Cardiac fibroblast (primary cell): ENCODE measurements at regions not wholly inside any gene's neighbourhood (a gene's known extent, or its start where the extent isn't known, plus 50 kb on each side); places are given as distances from the start of the nearest gene placed in this dataset.

Experiments
- DNase-seq, 2 donors: peaks; one replicate each; pipeline versions ENCODE4 v3.0.0 to v3.0.0-alpha.2; 2010; ENCODE audit warnings: low read depth in 2 of 2
- H3K4me3 ChIP-seq, 2 donors: replicated peaks in 1 of 2; 1 replicate in 1 of 2; 2 replicates in 1 of 2; pipeline ENCODE4 v1.5.1; 2011; ENCODE audit warnings: low read depth in 2 of 2, low read length in 2 of 2, mild to moderate bottlenecking in 2 of 2, moderate library complexity in 1 of 2
- TF ChIP-seq, protein P1 (sequence below): IDR thresholded peaks from one replicate; pipeline ENCODE4 v1.5.1; 2011; ENCODE audit warnings: low read depth, mild to moderate bottlenecking, low read length, inconsistent platforms

DNA sequence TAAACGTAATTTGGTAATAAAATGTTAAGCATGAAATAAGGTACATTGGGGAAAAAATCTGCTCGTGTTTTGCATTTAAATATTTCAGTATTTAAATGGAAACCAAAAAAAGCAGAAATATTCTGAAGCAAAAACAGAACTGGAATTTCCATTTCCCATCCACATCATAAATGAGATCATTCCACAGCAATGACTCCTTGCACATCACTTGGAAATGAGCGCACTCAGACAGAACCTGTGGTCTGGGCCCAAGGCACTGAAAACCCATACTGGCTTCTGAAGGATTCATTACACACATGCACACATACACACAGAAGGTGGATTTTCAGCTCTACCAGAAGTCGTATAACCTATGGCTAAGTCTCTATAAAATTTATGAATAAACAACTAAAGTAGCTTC, 174.8 kb downstream of the IBTK start:
- TF ChIP-seq, protein P1, sequence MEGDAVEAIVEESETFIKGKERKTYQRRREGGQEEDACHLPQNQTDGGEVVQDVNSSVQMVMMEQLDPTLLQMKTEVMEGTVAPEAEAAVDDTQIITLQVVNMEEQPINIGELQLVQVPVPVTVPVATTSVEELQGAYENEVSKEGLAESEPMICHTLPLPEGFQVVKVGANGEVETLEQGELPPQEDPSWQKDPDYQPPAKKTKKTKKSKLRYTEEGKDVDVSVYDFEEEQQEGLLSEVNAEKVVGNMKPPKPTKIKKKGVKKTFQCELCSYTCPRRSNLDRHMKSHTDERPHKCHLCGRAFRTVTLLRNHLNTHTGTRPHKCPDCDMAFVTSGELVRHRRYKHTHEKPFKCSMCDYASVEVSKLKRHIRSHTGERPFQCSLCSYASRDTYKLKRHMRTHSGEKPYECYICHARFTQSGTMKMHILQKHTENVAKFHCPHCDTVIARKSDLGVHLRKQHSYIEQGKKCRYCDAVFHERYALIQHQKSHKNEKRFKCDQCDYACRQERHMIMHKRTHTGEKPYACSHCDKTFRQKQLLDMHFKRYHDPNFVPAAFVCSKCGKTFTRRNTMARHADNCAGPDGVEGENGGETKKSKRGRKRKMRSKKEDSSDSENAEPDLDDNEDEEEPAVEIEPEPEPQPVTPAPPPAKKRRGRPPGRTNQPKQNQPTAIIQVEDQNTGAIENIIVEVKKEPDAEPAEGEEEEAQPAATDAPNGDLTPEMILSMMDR, result no peak
- DNase-seq, result peak in 1 of 2 donors; percentile 66
- no peak overlapping the region for H3K4me3 ChIP-seq

DNA sequence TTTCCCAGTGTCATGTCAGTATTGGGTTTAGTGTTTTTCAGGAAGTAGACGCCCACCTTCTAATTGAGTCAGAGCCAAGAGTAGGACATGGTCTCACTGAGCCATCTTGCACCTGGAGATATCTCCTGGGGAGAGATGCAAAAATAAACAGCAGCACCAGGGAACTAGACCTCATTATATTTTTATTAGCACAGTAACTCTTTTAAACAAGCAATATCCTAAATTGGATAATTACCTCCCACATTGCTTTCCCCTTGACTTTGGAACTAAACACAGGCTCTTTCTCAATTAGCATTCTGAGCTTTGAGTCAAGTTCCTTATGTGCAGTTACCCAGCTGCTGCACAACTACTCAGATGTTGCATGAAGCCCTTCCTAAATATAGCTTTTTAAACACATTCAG, 175.4 kb downstream of the IBTK start:
- TF ChIP-seq, protein P1, result no peak
- H3K4me3 ChIP-seq, result no peak overlapping the region
- peak in 1 of 2 donors; percentile 23 for DNase-seq

DNA sequence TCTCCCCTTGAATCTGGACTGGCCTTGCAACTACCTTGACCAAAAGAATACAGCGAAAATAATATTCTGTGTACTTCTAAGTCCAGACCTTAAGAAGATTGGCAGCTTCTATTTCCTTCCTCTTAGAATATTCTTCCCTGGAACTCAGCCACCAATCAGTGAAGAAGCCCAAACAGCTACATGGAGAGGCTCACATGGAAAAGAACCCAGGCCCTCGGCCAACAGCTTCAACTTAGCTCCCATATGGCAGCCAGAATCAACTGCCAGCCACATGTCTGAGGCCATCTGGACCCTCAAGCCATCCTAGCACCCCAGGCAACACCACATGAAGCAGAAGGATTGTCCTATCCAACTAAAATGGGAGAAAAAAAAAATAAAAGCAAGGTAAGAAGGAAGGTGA, 178.8 kb downstream of the IBTK start:
- TF ChIP-seq, protein P1, result no peak
- no peak for DNase-seq
- no peak overlapping the region for H3K4me3 ChIP-seq

DNA sequence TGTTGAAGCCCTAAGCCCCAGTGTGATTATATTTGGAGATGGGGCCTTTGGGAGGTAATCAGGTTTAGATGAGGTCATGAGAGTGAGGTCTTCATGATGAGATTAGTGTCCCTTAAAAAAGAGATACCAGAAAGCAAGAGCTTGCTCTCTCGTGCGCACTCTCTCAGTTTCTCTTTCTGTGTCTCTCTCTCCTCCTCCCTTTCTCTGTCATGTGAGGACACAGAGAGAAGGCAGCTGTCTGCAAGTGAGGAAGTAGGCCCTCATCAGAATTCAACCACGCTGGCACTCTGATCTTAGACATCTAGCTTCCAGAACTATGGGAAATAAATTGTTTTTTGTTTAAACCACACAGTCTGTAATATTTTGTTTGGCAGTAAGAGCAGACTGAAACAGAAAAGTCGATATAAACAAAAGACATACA, 180.5 kb downstream of the IBTK start:
- TF ChIP-seq, protein P1, result no peak
- peak; percentile 19 to 28 for DNase-seq
- H3K4me3 ChIP-seq, result no peak overlapping the region

DNA sequence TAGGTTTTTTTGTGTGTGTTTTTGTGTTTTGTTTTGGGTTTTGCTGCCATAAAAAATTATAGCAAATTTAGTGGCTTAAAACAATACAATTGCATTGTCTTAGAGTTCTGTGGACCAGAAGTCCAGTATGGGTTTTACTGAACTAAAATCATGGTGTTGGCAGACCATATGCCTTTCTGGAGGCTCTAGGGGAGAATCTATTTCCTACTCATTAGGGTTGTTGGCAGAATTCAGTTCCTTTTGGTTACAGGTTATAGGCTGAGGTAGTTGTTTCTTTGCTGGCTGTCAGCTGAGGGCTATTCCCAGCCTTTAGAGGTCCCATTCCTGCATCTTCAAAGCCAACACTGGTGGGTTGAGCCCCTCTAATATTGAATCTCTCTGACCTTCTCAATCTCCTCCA, 181.3 kb downstream of the IBTK start:
- TF ChIP-seq, protein P1, result no peak
- DNase-seq, result no peak
- H3K4me3 ChIP-seq, result no peak overlapping the region

DNA sequence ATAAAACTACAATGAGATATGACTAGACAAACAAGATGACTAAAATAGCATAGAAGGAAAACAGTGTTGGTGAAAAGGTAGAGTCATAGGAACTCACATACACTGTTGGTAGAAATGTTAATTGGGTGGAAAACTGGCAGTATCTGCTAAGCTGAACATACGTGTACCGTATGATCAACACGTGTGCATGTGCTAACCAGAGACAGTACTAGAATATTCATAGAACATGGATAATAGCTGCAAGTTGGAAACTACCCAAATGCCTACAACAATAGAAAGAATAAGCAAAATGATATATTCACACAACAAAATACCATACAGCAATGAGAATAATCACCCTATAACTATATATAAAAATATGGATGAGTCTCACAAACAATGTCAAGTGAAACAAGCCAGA, 184.0 kb downstream of the IBTK start:
- TF ChIP-seq, protein P1, result no peak

DNA sequence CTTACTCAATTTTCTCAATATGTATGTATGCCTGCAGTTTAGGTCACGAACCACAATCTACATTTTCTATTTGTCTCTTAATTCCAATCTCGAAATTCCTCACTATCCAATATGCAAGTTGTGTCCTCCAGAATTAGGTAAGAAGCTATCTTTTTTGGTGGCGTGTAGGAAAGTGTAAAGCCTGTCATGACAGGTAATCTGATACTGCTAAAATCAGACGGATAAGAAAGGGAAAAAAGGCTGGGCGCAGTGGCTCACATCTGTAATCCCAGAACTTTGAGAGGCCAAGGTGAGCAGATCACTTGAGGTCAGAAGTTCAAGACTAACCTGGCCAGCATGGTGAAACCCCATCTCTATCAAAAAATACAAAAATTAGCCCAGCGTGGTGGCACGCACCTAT, 185.3 kb downstream of the IBTK start:
- no peak overlapping the region for H3K4me3 ChIP-seq
- no peak for DNase-seq
- TF ChIP-seq, protein P1, result no peak

More for the DNA sequence above, 184.0 kb downstream of the IBTK start:
- no peak for DNase-seq
- H3K4me3 ChIP-seq, result no peak overlapping the region
